GM19468 (cell line): ENCODE measurements at regions not wholly inside any gene's neighbourhood (a gene's known extent, or its start where the extent isn't known, plus 50 kb on each side); places are given as distances from the start of the nearest gene placed in this dataset.
"Not testable (repeated sequence)": the region's sequence is repeated elsewhere in the genome, so short reads cannot be mapped to it uniquely, and the experiment has no call there.

Experiments
- ATAC-seq: cut with Tn5 transposase; IDR thresholded peaks from one replicate; pipeline ENCODE4 v1.9.1; 2021; ENCODE audit warnings: mild to moderate bottlenecking, moderate library complexity, moderate number of reproducible peaks; ENCODE audit not compliant: unreplicated experiment; ENCODE audit errors: extremely low read depth

DNA sequence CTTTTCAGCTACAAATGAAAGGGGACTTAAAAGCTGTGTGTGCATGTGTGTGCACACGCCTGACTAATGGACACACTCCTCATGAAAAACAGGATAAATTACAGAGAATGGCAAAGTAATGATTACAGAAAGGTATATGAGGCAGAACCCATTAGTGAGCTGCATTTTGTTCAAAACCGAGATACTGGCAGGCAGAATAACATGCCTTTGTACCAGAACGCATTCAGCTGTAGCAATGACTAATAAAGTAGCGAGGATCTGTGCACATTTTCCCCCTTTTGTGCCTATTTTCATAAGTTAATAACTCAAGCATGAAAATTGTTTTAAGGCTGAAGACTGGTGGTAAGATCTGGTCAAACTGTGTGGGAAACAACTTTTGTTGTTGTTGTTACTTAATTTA, 165.7 kb upstream of the PLGLB2 start:
- ATAC-seq, result not testable (repeated sequence)

DNA sequence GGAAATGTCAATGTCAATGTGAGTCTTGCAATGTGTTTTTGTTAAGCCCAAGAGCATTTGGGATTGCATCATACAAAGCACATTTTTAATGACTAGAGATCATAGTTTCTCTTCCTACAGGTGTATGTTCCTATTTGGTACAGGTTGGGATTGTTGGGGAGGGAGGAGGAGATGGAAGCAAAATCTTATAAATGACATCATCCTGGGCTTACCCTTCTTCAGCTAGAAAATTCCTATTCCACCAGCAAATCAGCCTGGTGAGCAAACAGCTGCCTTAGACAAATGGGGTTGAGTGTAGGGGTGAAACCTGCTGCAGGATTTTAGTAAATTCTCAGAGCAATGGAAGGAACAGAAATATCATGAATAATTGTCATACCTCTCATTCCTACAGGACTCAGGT, 165.3 kb upstream of the PLGLB2 start:
- not testable (repeated sequence) for ATAC-seq

DNA sequence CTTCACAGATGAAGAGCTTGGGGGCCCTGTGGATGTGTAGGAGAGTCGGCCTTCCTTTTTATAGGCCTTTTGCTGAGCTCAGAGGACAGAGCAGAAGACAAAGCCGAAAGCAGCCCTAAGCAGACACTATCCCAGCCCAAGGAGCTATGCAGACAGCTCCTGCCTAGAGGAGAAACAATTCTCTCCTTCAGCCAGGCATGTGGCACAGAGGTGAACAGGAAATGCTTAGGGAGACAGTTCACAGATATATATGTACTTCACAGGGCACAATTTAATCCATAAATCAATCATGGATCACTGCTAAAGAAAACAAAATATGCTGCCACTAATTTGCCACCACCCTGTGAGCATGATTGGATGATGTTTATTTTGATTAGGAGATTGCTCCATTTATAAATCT, 164.5 kb upstream of the PLGLB2 start:
- not testable (repeated sequence) for ATAC-seq

DNA sequence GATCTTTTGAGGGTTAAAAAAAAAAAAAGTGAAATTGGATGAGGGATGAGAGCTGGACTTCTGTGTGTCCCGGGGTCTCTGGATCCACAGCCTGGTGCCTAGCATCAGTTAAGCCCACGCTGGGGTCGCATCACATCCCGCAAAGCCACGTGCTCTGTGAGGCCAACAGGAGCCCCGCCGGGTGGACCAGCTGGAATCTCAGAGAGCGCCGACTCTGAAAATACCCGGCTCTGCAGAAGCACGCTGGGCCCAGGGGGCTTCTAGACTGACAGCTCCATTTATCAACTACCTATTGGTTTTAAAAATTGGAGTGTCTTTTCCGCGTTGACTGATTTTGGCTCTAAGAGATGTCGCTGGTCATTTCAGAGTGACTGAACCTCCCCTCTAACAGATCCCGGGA, 164.1 kb upstream of the PLGLB2 start:
- ATAC-seq, result not testable (repeated sequence)

DNA sequence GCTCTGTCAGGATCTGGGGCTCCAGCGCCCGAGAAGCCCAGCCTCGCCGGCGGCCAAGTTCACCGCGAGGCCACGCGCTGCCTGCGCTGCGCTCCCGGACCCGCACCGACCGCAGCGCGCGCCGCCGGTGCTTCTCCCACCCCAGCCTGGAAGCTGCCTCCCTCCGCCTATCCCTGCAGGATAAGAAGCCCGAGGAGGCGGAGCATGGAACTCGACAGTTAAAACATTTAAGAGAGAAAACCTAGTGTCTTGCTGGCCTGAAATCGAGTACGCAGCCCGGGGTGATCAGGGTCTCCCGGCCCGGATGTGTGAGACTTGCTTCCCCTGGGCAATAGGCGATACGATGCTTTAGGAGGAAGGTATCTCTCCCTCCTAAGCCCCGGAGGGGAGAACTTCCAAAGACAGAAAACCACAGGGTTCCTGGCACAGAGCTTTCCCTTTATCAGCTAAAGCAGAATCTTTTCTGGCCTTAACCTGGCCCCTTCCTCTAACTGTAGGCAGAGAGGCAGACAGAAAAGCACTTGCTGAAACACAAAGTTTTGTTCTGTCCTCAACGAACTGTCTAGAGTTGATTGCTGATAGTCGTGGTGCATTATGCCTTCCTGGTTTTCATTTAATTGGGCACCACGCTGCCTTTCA, 163.5 kb upstream of the PLGLB2 start:
- ATAC-seq, result not testable (repeated sequence)

DNA sequence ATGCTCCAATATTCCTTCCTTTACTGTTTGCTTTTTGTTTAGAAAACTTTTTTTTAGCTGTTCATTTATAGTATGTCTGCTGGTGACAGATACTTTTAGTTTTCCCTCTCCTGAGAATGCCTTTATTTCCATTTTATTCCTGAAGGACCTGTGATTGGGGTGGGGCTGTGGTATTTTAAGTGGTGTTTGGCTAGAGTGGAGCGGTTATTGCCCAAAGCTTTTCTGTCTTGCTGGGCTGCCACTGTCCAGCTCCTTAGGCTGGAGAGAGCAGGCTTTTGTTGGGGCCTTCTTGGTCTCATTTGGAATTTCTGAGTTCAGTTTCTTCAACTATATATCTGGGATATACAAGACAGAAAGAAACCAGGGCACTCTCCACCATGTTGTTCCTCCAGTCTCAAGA, 160.0 kb upstream of the PLGLB2 start:
- ATAC-seq, result not testable (repeated sequence)

DNA sequence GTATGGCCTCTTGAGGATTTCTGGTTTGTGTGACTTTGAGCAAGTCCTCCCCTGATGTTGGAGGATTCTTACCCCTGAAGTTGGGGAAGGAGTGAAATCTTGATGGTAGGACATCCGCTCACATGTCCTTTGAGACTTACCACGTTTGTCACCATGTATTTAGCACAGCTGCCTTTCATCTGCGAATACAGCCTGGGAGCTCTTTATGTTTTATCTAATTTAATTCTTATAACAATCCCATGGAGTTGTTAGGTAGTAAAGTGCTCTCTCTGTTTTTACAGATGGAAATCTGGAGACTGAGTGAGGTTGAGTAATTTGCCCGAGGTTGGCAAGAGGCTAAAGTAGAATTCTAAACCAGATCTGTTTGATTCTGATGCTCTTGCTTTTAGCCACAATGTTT, 154.9 kb upstream of the PLGLB2 start:
- ATAC-seq, result not testable (repeated sequence)

DNA sequence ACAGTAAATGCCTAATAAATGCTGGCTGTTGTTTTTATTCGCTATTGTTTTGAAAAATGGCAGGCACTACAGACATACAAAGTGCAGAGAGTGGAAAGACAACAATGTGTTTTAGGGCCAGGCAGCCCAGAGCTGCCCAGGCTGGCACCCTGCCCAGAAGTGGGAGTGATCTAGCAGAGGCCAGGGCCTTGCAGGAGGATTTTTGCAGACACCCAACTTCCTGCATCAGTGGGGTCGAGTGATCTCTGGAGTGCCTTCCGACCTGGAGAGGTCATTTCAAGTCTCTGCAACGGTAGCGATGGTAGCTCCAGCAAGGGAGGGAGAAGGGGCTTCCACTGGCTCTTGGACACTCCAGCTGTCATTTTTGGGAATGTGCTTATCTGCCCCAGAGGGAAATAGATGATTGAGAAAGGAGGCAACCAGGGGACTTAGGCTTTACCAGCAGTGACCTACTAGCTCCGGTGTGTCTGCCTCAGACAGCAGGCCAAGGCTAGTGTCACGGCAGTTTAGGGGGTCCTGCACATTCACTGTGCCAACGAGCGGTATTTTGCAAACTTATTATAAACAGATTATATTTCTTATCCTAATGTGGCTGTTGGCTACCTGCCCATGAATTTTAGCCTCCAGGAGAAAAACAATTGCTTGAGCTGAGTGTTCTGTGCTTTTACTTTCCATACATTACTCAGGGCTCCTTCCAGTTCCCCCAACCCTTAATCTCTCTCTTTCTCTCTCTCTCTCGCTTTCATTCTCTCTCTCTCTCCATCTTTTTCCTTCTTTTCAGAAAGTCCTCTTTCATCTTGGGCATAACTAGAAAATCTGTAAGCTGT, 153.9 kb upstream of the PLGLB2 start:
- not testable (repeated sequence) for ATAC-seq

DNA sequence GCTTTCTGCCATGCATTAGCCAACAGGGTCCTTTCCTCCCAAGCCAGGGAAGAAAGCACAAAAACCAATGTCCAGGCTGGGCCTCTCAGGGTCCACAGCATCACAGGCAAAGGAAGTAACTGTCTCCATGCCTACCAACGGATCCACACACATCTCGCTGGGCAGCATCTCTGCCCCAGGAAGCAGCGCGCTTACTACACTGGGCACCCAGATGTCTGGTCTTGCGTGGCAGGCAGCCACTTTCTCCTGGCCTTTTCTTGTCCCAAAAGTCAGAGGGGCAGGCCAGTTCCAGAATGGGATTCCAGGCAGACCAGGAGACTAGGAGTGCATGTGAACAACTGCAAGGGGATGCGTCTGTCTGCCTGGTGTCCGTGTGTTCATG, 153.3 kb upstream of the PLGLB2 start:
- not testable (repeated sequence) for ATAC-seq

DNA sequence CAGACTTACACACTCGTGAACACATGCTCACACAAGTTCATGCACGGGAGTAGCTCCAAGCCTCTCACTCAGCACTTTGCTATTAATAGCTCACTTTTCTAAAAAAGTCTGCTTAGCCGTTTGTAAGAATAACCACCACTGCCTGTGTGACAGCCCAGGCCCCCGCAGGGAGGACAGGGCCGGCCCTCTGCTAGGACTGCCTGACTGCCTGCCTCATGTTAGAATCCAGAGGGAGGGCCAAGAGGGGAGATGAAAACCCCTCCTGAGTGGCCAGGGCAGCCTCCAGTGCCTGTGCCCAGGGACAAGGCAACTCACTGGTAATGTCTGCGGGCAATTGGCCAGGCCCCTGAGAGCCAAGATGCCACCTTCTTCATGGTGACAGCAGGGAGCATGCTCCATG, 152.9 kb upstream of the PLGLB2 start:
- ATAC-seq, result not testable (repeated sequence)

DNA sequence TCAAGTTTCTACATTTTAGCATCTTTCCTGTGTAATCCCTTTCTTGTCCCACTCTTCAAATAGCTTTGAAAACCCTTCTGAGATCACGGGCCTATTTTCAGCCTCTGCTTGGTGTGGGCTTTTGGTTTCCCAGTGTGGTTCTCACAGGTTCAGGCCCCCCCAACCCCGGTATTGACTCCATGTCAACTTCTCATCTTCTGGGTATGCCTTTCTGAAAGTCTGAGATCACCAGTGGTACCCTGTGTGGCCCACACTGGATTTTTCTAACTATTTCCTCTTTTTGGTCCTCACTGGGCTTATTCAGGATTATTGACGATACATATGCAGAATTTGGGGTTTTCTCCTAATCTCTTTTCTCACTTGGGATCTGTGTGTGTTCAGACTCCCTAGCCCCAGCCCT, 146.9 kb upstream of the PLGLB2 start:
- not testable (repeated sequence) for ATAC-seq

DNA sequence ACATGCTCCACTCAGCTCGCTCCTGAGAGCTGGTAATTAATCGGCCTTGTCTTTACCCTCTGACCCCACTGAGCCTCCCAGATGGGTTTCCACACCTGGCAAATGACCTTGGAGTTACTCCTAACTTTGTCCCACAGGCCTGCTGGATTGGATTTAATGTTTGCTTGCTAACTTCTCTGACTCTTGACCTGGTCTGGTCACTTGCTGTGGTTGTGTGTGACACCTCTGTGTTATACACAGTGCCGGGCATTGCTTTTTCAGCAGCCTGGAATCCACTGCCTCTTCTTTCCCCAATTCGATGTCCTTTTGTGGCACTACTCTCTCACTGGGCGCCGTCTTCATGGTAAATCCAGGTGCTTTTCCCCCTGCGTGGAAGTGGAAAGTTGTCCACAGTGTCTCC, 145.8 kb upstream of the PLGLB2 start:
- ATAC-seq, result not testable (repeated sequence)

DNA sequence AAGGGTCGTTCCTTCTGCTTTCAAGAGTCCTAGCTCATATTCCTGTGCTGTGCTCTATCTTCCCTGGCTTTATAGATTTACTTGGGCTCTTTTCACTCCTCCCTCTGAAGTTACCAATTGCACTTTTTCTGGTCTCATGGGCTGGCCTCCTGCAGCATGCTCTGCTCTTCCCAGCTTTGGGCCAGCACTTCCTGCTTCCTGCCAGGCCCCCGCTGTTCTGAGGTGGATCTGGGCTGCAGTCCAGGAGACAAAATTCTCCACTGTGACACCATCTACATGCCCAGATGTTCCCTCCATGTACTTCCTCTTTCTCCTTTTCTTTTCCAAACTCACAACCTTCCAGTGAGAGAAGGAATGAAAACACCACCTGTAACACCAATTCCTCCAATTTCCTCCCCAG, 145.2 kb upstream of the PLGLB2 start:
- not testable (repeated sequence) for ATAC-seq

DNA sequence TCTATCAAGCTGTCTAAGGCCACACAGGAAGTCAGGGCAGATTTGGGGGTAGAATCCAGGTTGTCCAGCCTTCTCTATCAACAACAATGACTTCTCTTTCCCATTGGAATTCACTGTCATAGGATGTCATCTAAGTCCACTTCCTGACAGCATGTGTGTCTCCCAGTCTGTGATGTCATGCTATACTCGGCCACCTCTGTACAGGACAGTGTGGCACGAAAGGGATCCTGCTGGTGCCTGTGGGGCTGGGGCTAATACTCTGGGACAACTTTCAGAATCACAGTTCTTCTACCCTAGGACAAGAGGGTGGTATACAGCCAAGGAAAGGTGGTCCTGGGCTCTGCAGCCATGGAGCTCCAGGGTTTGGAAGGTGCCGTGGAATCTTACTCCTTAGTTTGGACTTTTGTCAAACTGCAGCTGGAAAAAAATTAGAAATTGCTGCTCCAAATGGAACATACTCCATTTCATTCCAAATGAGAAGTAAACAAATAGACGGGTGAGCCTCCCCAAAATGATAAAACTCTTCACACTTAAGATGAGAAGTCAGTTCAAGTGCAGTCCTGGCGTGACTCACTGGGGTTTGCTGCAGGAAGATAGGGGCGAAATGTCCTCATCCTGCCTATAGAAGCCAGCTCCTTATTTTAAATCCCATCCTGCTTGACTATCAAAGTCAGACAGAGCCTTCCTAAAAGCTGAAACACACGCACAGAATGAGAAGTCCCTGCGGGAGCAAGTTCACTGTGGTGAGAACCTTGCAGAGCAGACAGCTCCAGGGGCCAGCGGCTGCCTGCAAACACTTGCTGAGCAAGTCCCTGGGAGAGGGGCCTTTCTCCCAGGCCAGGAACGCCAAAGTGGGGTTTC, 144.2 kb upstream of the PLGLB2 start:
- not testable (repeated sequence) for ATAC-seq

DNA sequence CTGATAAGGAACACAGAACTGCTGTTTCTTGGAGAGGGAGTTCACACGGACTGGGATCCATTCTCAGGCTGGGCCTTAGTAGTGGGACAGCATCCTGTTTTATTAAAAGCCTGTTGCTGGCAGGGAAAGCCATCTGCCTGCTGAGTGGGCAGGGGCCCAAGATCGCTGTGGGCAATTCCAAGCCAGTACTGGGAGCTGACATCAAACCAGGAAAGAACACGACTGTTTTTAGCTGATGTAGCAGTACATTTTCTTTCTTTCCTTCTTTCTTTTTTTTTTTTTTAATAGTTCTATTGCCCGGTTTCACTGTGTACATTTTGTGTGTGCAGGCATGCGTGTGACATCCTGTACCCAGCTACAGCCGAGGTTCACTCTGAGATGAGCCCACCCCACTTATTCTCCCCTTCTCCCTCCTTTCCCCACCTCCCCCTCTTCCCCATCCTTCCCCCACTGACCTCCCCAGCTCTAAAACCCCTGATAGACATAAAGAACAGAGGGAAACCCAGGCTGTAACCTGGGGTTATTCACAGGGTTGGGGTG, 143.5 kb upstream of the PLGLB2 start:
- not testable (repeated sequence) for ATAC-seq

DNA sequence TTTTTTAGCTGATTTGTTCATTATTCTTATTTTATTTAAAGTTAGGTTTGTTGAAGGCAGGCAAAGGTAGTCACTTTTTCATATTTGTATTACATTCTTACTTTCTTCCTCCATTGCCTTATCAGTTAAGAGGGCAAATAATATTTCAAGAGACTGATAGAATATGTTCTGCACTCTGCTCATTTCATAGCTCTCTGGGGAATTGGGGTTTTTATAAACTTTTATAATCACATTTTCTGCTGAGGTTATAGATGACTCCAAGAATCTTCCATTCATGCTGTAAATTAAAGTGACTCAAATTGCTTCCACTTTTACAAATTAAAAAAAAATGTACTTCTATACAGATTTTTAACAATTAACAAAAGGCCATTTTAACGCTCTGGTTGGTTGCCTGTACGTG, 142.9 kb upstream of the PLGLB2 start:
- ATAC-seq, result not testable (repeated sequence)

DNA sequence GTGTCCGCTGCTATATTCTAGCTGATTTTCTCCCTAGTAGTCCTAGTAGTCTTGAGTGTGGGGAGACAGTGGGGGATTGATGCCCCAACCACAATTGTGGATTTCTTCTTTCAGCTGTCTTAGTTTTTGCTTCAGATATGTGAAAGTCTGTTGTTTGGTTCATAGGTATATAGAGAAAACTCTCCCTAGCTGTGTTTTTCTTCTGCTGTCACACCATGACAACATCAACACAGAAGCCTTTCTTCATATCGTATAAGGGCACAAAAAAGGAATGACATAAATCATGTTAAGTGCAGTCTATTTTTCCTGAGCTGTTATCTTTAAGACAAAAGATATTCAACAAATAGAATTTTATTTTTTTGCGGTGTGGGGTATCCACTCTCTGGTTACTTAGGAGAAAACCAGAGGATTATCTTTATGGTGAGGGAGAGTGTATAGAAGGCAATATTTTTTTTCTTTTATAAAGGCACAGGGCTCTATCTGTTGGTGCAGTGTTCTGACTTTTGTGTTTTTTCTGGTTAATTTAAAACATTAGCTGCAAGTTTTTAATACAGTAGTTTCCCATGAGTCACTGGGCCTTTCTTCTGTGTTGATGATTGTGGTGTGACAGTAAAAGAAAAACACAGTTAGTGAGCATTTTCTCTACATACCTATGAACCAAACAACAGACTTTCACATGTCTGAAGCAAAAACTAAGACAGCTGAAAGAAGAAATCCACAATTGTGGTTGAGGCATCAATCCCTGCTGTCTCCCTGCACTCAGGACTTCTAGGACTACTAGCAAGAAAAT, 139.3 kb upstream of the PLGLB2 start:
- ATAC-seq, result not testable (repeated sequence)

DNA sequence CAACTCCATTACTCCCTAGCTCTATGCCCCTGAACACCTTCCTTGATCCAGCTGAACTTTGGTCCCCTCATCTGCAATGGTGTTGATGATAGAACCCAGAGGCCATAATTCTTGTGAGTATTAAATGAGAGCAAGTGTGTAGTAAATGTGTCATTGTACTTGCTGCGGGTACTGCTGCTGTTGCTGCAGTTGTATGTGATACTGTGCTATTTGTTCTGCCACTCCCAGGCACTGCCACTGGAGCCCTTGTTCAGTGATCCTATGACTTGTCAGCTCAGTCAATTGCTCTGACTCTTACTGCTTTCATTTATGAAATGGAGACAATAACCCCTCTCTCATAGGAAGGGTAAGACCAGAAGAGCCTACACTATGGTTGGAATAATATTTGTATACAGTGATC, 136.9 kb upstream of the PLGLB2 start:
- not testable (repeated sequence) for ATAC-seq

DNA sequence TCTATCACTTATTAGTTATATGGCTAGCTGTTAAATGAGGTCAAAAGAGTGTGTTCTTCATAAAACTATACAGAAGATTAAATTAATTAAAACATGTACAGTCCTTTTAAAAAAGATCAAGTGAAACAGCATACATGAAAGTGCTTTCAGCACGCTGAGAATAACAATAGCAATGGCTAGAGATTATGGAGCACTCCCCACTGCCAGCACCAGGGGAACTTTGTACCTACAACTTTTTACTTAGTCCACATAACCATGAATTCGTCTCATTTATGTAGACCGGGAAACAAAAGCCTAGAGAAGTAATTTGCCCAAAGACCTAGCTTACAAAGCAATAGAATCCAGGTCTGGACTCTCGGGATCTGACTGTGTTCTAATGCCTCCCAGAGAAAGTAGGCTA, 136.5 kb upstream of the PLGLB2 start:
- not testable (repeated sequence) for ATAC-seq

DNA sequence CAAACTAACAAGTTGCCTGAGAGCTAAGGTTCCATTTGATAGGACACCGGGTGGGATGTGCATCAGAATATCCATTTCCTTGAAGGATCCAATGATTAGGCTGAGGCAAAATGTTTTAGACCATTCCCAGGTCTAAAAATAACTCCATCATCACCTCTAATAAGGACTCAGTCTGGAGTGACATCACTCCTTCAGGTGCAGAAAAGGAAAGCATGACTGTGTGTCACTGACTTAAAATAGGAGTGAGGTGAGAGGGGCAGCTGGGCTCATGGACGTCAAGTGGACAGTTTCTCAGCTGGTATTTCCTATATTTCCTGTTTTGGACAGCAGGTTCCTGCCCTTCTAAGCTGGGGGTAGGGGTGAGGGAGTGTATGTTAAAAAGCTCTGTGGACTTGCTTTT, 135.9 kb upstream of the PLGLB2 start:
- not testable (repeated sequence) for ATAC-seq
